GM12891 (cell line): ENCODE measurements at regions not wholly inside any gene's neighbourhood (a gene's known extent, or its start where the extent isn't known, plus 50 kb on each side); places are given as distances from the start of the nearest gene placed in this dataset.

Experiments used
- PAX5 ChIP-seq: IDR thresholded peaks from 2 replicates; pipeline ENCODE4 v1.6.1; 2011; ENCODE audit warnings: low read length, moderate library complexity, mild to moderate bottlenecking; ENCODE audit not compliant: insufficient read depth, severe bottlenecking
- POLR2A ChIP-seq: IDR thresholded peaks from 2 replicates; pipeline ENCODE4 v1.6.1; 2011; ENCODE audit warnings: low read depth, low read length, control low read depth
- POLR2AphosphoS5 ChIP-seq: IDR thresholded peaks from 2 replicates; pipeline ENCODE4 v1.6.1; 2011; ENCODE audit warnings: low read depth, low read length, control low read depth
- POU2F2 ChIP-seq: IDR thresholded peaks from 2 replicates; pipeline ENCODE4 v1.6.1; 2011; ENCODE audit warnings: low read depth, mild to moderate bottlenecking, control low read depth, low read length, moderate library complexity
- SPI1 ChIP-seq: IDR thresholded peaks from 2 replicates; pipeline ENCODE4 v1.6.1; 2011; ENCODE audit warnings: low read depth, low read length, control low read depth
- TAF1 ChIP-seq: IDR thresholded peaks from 2 replicates; pipeline ENCODE4 v1.6.1; 2011; ENCODE audit warnings: low read depth, low read length, control low read depth

GRCh38 chr13:106883976-106884375 lies 316.0 kb upstream of the ARGLU1 start:
- TF ChIP-seq POLR2A (no peak), POLR2AphosphoS5 (no peak), SPI1 (no peak), POU2F2 (no peak), TAF1 (no peak), PAX5 (no peak)
